ENCODE measurements at regions not wholly inside any gene's neighbourhood (a gene's known extent, or its start where the extent isn't known, plus 50 kb on each side); places are given as distances from the start of the nearest gene placed in this dataset.
"Not testable (repeated sequence)": the region's sequence is repeated elsewhere in the genome, so short reads cannot be mapped to it uniquely, and the experiment has no call there.

DNA sequence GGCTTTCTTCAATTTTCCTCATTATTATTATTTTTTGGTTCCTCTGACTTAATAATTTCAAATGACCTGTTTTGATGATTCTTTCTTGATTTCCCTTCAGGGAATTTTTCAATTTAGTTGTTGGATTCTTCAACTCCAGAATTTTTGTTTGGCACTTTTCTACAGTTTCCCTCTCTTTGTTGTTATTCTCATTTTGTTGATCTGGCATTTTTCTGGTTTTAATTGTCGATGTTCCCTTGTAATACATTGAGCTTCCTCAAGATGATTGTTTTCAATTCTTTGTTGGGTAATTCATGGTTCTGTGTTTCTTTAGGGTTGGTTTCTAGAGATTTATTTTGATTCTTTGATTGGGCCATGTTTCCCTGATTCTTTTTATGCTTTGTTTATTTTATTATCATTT, 67.8 kb upstream of the DNAJC1 start:
- DNase-seq: no peak

DNA sequence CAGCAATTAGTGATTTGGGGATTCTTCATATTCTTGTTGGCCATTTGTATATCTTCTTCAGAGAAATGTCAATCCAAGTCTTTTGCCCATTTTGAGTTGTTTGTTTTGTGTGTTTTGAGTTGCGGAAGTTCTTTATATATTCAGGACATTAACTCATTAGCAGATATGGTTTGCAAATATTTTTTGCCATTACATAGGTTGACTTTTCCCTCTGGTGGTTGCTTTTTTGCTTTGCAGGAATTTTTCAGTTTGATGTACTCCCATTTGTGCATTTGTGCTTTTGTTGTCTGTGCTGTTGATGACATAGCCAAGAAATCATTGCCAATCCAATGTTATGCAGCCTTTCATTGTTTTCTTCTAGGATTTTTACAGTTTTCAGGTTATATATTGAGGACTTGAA, 63.6 kb upstream of the DNAJC1 start:
- DNase-seq: no peak

DNA sequence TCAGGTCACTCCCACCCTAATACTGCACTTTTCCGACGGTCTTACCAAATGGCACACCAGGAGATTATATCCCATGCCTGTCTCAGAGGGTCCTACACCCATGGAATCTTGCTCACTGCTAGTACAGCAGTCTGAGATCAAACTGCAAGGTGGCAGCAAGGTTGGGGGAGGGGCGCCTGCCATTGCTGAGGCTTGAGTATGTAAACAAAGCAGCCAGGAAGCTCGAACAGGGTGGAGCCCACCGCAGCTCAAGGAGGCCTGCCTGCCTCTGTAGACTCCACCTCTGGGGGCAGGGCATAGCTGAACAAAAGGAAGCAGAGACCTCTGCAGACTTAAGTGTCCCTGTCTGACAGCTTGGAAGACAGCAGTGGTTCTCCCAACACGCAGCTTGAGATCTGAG, 57.5 kb upstream of the DNAJC1 start:
- DNase-seq: not testable (repeated sequence)

DNA sequence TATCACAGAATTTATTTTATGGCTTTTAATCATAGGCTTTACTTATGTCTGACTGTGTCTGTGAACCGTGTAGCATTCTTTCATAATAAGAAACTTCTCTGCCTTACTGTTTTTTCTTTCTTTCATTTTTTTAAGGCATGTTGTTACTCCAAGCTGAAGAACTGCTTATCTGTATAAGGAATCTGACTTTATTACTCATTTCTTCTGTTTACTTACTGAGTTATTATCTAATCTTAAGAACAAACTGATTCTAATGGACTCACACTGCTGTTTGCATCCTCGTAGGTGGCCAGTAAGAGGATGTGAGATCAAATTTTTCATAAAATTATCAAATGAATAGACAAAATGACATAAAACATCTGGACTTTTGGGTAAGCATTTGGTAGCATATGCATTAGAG, 54.7 kb upstream of the DNAJC1 start:
- DNase-seq: no peak

DNA sequence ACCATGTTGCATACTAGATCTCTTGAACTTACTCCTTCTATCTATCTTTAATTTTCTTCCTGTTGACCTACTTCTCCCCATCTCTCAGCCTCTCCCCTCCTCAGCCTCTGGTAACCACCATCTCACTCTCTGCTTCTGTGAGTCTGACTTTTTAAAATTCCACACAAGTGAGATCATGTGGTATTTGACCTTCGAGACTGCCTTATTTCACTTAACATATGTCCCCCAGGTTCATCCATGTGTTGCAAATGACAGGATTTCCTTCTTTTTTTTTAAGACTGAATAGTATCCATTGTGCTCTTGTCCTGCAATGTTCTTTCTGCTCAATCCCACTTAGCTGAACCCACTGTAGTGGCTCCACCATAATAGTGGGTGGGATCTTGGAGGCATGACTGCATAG, 51.4 kb upstream of the DNAJC1 start:
- no peak for DNase-seq

Measured in activated CD4-positive, alpha-beta T cell treated with anti-CD3 and anti-CD28 coated beads, Interleukin-2, Interleukin-6, amounts not matched to agents 100 ng/mL and 50 ng/mL, durations not matched to agents 16 hours and 8 hours (primary cell).